Liver (tissue), 3 donors: ENCODE measurements at regions not wholly inside any gene's neighbourhood (a gene's known extent, or its start where the extent isn't known, plus 50 kb on each side); places are given as distances from the start of the nearest gene placed in this dataset.

Experiments
- CTCF ChIP-seq: fragments of 150-350 bp; IDR thresholded peaks from 2 replicates; pipeline ENCODE4 v1.5.1; 2017; ENCODE audit warnings: improper control_type of control experiment, low read depth, low read length; ENCODE audit not compliant: missing input control
- RAD21 ChIP-seq, 2 donors: IDR thresholded peaks; 2 replicates each; pipeline ENCODE4 v1.6.1; 2016; ENCODE audit warnings: antibody characterized with exemption in 2 of 2, mild to moderate bottlenecking in 2 of 2
- REST ChIP-seq: IDR thresholded peaks from 2 replicates; pipeline ENCODE4 v1.6.1; 2016; ENCODE audit warnings: antibody characterized with exemption, mild to moderate bottlenecking
- TAF1 ChIP-seq: conservative IDR thresholded peaks from 2 replicates; pipeline ENCODE4 v1.6.1; 2016; ENCODE audit warnings: antibody characterized with exemption, mild to moderate bottlenecking
- donor health status: healthy.
- donor health status: healthy.

- TF ChIP-seq CTCF, result no peak
- TF ChIP-seq REST, result no peak
- no peak for TF ChIP-seq TAF1
- no peak for TF ChIP-seq RAD21 (IDR thresholded peaks at IDR 0.05)
These were observed 372.9 kb upstream of the RBMY1B start for GRCh38 chrY:21138056-21138758.
